ENCODE measurements at regions not wholly inside any gene's neighbourhood (a gene's known extent, or its start where the extent isn't known, plus 50 kb on each side); places are given as distances from the start of the nearest gene placed in this dataset.
"Not testable (repeated sequence)": the region's sequence is repeated elsewhere in the genome, so short reads cannot be mapped to it uniquely, and the experiment has no call there.

GRCh38 chr1:146682227-146683125 is 255.6 kb upstream of the NBPF12 start:
- not testable (repeated sequence) for H3K4me1 ChIP-seq (ENCODE audit: control insufficient read depth, insufficient read depth, low read length); H3K9me3 ChIP-seq (ENCODE audit: control insufficient read depth, insufficient read depth, low read length); DNase-seq (ENCODE audit: low read depth, low spot score); H3K27me3 ChIP-seq (ENCODE audit: control insufficient read depth, insufficient read depth, low read length); H3K27ac ChIP-seq (ENCODE audit: low read length); H3K4me3 ChIP-seq (ENCODE audit: low read length); H3K36me3 ChIP-seq (ENCODE audit: control insufficient read depth, insufficient read depth, low read length)
- no CpG with 5 or more reads among the region's 11 CpGs for WGBS (ENCODE audit: insufficient coverage, insufficient read length)

- H3K4me3 ChIP-seq (ENCODE audit: low read length); H3K27me3 ChIP-seq (ENCODE audit: control insufficient read depth, insufficient read depth, low read length); DNase-seq (ENCODE audit: low read depth, low spot score); H3K27ac ChIP-seq (ENCODE audit: low read length); H3K36me3 ChIP-seq (ENCODE audit: control insufficient read depth, insufficient read depth, low read length); H3K9me3 ChIP-seq (ENCODE audit: control insufficient read depth, insufficient read depth, low read length); H3K4me1 ChIP-seq (ENCODE audit: control insufficient read depth, insufficient read depth, low read length): not testable (repeated sequence)
- no CpG with 5 or more reads among the region's 7 CpGs for WGBS (ENCODE audit: insufficient coverage, insufficient read length)
Measured at GRCh38 chr1:146673729-146674299, 264.3 kb upstream of the NBPF12 start.

GRCh38 chr1:146672608-146673007 is 265.5 kb upstream of the NBPF12 start:
- no CpG with 5 or more reads among the region's 7 CpGs for WGBS (ENCODE audit: insufficient coverage, insufficient read length)
- not testable (repeated sequence) for DNase-seq (ENCODE audit: low read depth, low spot score)

GRCh38 chr1:146671588-146671987 is 266.5 kb upstream of the NBPF12 start:
- no CpG with 5 or more reads among the region's 6 CpGs for WGBS (ENCODE audit: insufficient coverage, insufficient read length)

More at GRCh38 chr1:146672608-146673007, 265.5 kb upstream of the NBPF12 start:
- not testable (repeated sequence) for H3K9me3 ChIP-seq (ENCODE audit: control insufficient read depth, insufficient read depth, low read length); H3K4me3 ChIP-seq (ENCODE audit: low read length); H3K36me3 ChIP-seq (ENCODE audit: control insufficient read depth, insufficient read depth, low read length); H3K27me3 ChIP-seq (ENCODE audit: control insufficient read depth, insufficient read depth, low read length); H3K4me1 ChIP-seq (ENCODE audit: control insufficient read depth, insufficient read depth, low read length); H3K27ac ChIP-seq (ENCODE audit: low read length)

GRCh38 chr1:146670832-146671566 is 267.1 kb upstream of the NBPF12 start:
- not testable (repeated sequence) for H3K27me3 ChIP-seq (ENCODE audit: control insufficient read depth, insufficient read depth, low read length); H3K36me3 ChIP-seq (ENCODE audit: control insufficient read depth, insufficient read depth, low read length); DNase-seq (ENCODE audit: low read depth, low spot score); H3K4me1 ChIP-seq (ENCODE audit: control insufficient read depth, insufficient read depth, low read length); H3K4me3 ChIP-seq (ENCODE audit: low read length); H3K27ac ChIP-seq (ENCODE audit: low read length); H3K9me3 ChIP-seq (ENCODE audit: control insufficient read depth, insufficient read depth, low read length)
- WGBS (ENCODE audit: insufficient coverage, insufficient read length) = no CpG with 5 or more reads among the region's 10 CpGs

More at GRCh38 chr1:146671588-146671987, 266.5 kb upstream of the NBPF12 start:
- H3K4me3 ChIP-seq (ENCODE audit: low read length); DNase-seq (ENCODE audit: low read depth, low spot score); H3K27me3 ChIP-seq (ENCODE audit: control insufficient read depth, insufficient read depth, low read length); H3K27ac ChIP-seq (ENCODE audit: low read length); H3K36me3 ChIP-seq (ENCODE audit: control insufficient read depth, insufficient read depth, low read length); H3K9me3 ChIP-seq (ENCODE audit: control insufficient read depth, insufficient read depth, low read length); H3K4me1 ChIP-seq (ENCODE audit: control insufficient read depth, insufficient read depth, low read length): not testable (repeated sequence)

DNA sequence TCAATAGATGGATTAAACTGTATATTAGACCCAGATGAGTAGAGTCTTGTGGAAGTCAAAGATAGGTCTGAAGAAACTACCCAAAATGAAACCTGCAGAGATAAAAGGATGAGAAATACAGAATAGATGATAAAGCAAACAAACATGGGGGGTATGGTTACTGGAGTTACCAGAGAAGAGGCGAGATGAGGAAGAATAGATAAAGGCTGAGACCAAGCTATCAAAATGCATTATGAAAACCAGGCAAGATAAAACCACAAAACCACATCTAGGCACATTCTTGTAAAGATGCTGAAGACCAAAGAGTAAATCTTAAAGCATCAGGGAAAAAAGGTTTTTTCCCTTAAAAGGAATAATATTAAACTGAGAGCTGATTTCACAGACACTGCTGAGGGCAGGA is 271.8 kb upstream of the NBPF12 start:
- H3K4me1 ChIP-seq (ENCODE audit: control insufficient read depth, insufficient read depth, low read length); H3K27ac ChIP-seq (ENCODE audit: low read length); H3K27me3 ChIP-seq (ENCODE audit: control insufficient read depth, insufficient read depth, low read length); H3K4me3 ChIP-seq (ENCODE audit: low read length); H3K36me3 ChIP-seq (ENCODE audit: control insufficient read depth, insufficient read depth, low read length); H3K9me3 ChIP-seq (ENCODE audit: control insufficient read depth, insufficient read depth, low read length); DNase-seq (ENCODE audit: low read depth, low spot score): not testable (repeated sequence)
- no CpG with 5 or more reads among the region's 1 CpG for WGBS (ENCODE audit: insufficient coverage, insufficient read length)

- WGBS (ENCODE audit: insufficient coverage, insufficient read length) = no CpG with 5 or more reads among the region's 4 CpGs
- H3K27ac ChIP-seq (ENCODE audit: low read length) = not testable (repeated sequence)
Measured at GRCh38 chr1:146660242-146660641, 277.9 kb upstream of the NBPF12 start.

GRCh38 chr1:146656356-146657060 is 281.6 kb upstream of the NBPF12 start:
- H3K36me3 ChIP-seq (ENCODE audit: control insufficient read depth, insufficient read depth, low read length); DNase-seq (ENCODE audit: low read depth, low spot score); H3K27me3 ChIP-seq (ENCODE audit: control insufficient read depth, insufficient read depth, low read length); H3K4me1 ChIP-seq (ENCODE audit: control insufficient read depth, insufficient read depth, low read length); H3K9me3 ChIP-seq (ENCODE audit: control insufficient read depth, insufficient read depth, low read length); H3K27ac ChIP-seq (ENCODE audit: low read length); H3K4me3 ChIP-seq (ENCODE audit: low read length): not testable (repeated sequence)
- WGBS (ENCODE audit: insufficient coverage, insufficient read length) = no CpG with 5 or more reads among the region's 3 CpGs

More at GRCh38 chr1:146660242-146660641, 277.9 kb upstream of the NBPF12 start:
- not testable (repeated sequence) for H3K4me3 ChIP-seq (ENCODE audit: low read length); H3K27me3 ChIP-seq (ENCODE audit: control insufficient read depth, insufficient read depth, low read length); DNase-seq (ENCODE audit: low read depth, low spot score); H3K4me1 ChIP-seq (ENCODE audit: control insufficient read depth, insufficient read depth, low read length); H3K36me3 ChIP-seq (ENCODE audit: control insufficient read depth, insufficient read depth, low read length); H3K9me3 ChIP-seq (ENCODE audit: control insufficient read depth, insufficient read depth, low read length)

DNA sequence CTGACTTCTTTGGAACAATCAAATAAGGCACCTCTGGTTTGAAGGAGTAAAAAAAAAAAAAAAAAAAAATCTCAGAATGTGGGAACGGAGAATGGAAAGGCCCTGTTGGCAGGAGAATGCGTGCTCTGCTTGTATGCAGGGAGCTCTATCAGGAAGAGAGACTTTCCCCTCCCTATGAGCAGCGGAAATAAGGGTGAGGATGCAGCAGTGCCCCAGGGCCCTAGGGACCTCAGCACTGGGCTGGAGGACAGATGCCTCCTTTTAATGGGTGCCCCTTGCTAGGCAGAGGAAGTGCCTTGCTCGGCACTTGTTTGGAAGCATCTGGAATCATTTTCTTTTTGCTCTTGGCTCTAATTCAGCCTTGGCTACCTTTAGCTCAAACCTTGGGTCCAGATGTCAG is 283.4 kb upstream of the NBPF12 start:
- WGBS (ENCODE audit: insufficient coverage, insufficient read length) = no CpG with 5 or more reads among the region's 4 CpGs
- H3K9me3 ChIP-seq (ENCODE audit: control insufficient read depth, insufficient read depth, low read length); H3K27ac ChIP-seq (ENCODE audit: low read length); DNase-seq (ENCODE audit: low read depth, low spot score); H3K4me1 ChIP-seq (ENCODE audit: control insufficient read depth, insufficient read depth, low read length); H3K36me3 ChIP-seq (ENCODE audit: control insufficient read depth, insufficient read depth, low read length); H3K27me3 ChIP-seq (ENCODE audit: control insufficient read depth, insufficient read depth, low read length); H3K4me3 ChIP-seq (ENCODE audit: low read length): not testable (repeated sequence)

DNA sequence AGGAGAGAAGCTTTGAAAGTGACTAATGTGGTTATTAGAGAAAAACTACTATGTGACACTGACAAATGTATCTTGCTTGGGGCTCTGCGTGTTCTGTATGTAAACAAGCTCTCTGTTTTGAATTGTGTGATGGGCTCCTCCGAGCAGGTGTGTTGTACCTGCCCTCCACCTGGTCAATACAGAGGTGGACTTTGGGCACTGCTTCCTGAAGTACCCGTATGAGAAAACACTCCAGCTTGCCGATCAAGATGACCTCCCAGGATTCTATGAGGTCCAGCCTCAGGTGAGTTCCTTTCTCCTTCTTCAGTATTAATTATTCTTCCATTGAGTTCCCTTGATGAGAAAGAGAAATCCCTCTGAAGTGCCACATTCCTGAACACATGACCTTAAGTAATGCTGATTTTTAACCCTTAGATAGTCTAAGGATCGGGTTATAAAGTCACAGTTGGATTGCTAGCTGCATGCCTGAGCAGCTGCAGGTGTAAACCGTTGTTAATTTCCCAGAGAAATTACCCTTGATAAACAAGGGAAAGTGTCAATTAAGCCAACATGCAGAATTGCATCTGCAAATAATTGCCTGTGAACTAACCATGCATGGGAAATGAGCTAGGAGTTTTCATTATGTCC is 292.0 kb upstream of the NBPF12 start:
- not testable (repeated sequence) for DNase-seq (ENCODE audit: low read depth, low spot score); H3K4me1 ChIP-seq (ENCODE audit: control insufficient read depth, insufficient read depth, low read length); H3K9me3 ChIP-seq (ENCODE audit: control insufficient read depth, insufficient read depth, low read length); H3K27ac ChIP-seq (ENCODE audit: low read length); H3K27me3 ChIP-seq (ENCODE audit: control insufficient read depth, insufficient read depth, low read length); H3K36me3 ChIP-seq (ENCODE audit: control insufficient read depth, insufficient read depth, low read length); H3K4me3 ChIP-seq (ENCODE audit: low read length)
- no CpG with 5 or more reads among the region's 6 CpGs for WGBS (ENCODE audit: insufficient coverage, insufficient read length)
